H9 (cell line): ENCODE measurements at regions not wholly inside any gene's neighbourhood (a gene's known extent, or its start where the extent isn't known, plus 50 kb on each side); places are given as distances from the start of the nearest gene placed in this dataset.
"Not testable (repeated sequence)": the region's sequence is repeated elsewhere in the genome, so short reads cannot be mapped to it uniquely, and the experiment has no call there.

Experiments used
- DNase-seq: peaks from one replicate; pipeline ENCODE4 v3.0.0-alpha.2; 2017
- H2AFZ ChIP-seq: one replicate; pipeline ENCODE4 v1.6.1; 2013; ENCODE audit warnings: mild to moderate bottlenecking, low read length, control low read depth, moderate library complexity
- H2AK5ac ChIP-seq: 2 replicates; pipeline ENCODE4 v1.6.1; 2013; ENCODE audit warnings: low read length, control low read depth, mixed read lengths; ENCODE audit not compliant: insufficient read length
- H2BK120ac ChIP-seq: one replicate; pipeline ENCODE4 v1.6.1; 2013; ENCODE audit warnings: low read depth, mild to moderate bottlenecking, low read length, control low read depth, inconsistent platforms; ENCODE audit not compliant: poor library complexity, severe bottlenecking
- H2BK12ac ChIP-seq: 2 replicates; pipeline ENCODE4 v1.6.1; 2013; ENCODE audit warnings: low read length, control low read depth, mixed read lengths, low read depth; ENCODE audit not compliant: insufficient read length
- H2BK15ac ChIP-seq: 2 replicates; pipeline ENCODE4 v1.6.1; 2013; ENCODE audit warnings: low read depth, low read length, control low read depth
- H2BK20ac ChIP-seq: one replicate; pipeline ENCODE4 v1.6.1; 2013; ENCODE audit warnings: low read depth, mild to moderate bottlenecking, low read length, control low read depth, inconsistent platforms; ENCODE audit not compliant: poor library complexity, severe bottlenecking
- H2BK5ac ChIP-seq: 2 replicates; pipeline ENCODE4 v1.6.1; 2013; ENCODE audit warnings: low read length, control low read depth, mixed read lengths; ENCODE audit not compliant: insufficient read length
- H3K14ac ChIP-seq: 2 replicates; pipeline ENCODE4 v1.6.1; 2013; ENCODE audit warnings: low read length, control low read depth; ENCODE audit not compliant: insufficient read depth
- H3K18ac ChIP-seq: 2 replicates; pipeline ENCODE4 v1.6.1; 2013; ENCODE audit warnings: low read depth, mild to moderate bottlenecking, mixed read lengths, low read length, control low read depth; ENCODE audit not compliant: insufficient read length
- H3K23ac ChIP-seq: 2 replicates; pipeline ENCODE4 v1.6.1; 2013; ENCODE audit warnings: low read length, control low read depth, mixed read lengths, low read depth; ENCODE audit not compliant: insufficient read length
- H3K23me2 ChIP-seq: 2 replicates; pipeline ENCODE4 v1.6.1; 2013; ENCODE audit warnings: low read depth, mild to moderate bottlenecking, mixed read lengths, low read length, control low read depth; ENCODE audit not compliant: insufficient read length, poor library complexity, severe bottlenecking
- H3K27ac ChIP-seq: 2 replicates; pipeline ENCODE4 v1.5.1; 2013; ENCODE audit warnings: low read length, control low read depth, mixed read lengths, low read depth; ENCODE audit not compliant: insufficient read length
- H3K27me3 ChIP-seq: 2 replicates; pipeline ENCODE4 v1.6.1; 2013; ENCODE audit warnings: low read length, control low read depth, inconsistent platforms; ENCODE audit not compliant: insufficient read depth
- H3K4ac ChIP-seq: 2 replicates; pipeline ENCODE4 v1.6.1; 2013; ENCODE audit warnings: low read depth, mild to moderate bottlenecking, control low read depth, inconsistent platforms, low read length, moderate library complexity
- H3K4me1 ChIP-seq: 2 replicates; pipeline ENCODE4 v1.6.1; 2013; ENCODE audit warnings: low read length, control low read depth, inconsistent platforms; ENCODE audit not compliant: insufficient read depth
- H3K4me2 ChIP-seq: 2 replicates; pipeline ENCODE4 v1.6.1; 2013; ENCODE audit warnings: low read length, control low read depth, mixed read lengths; ENCODE audit not compliant: insufficient read length, insufficient read depth
- H3K56ac ChIP-seq: 2 replicates; pipeline ENCODE4 v1.6.1; 2013; ENCODE audit warnings: low read depth, mild to moderate bottlenecking, mixed read lengths, low read length, control low read depth; ENCODE audit not compliant: insufficient read length
- H3K79me1 ChIP-seq: 2 replicates; pipeline ENCODE4 v1.6.1; 2013; ENCODE audit warnings: low read depth, mild to moderate bottlenecking, moderate library complexity, low read length, control low read depth, inconsistent platforms; ENCODE audit not compliant: insufficient read depth, poor library complexity, severe bottlenecking
- H3K79me2 ChIP-seq: 2 replicates; pipeline ENCODE4 v1.6.1; 2013; ENCODE audit warnings: low read length, control low read depth, inconsistent platforms; ENCODE audit not compliant: insufficient read depth
- H3K9ac ChIP-seq: 2 replicates; pipeline ENCODE4 v1.6.1; 2013; ENCODE audit warnings: low read length, control low read depth, mixed read lengths; ENCODE audit not compliant: insufficient read length; ENCODE audit errors: extremely low read depth
- H3K9me3 ChIP-seq: one replicate; pipeline ENCODE4 v1.6.1; 2013; ENCODE audit warnings: low read depth, low read length, inconsistent platforms; ENCODE audit not compliant: control insufficient read depth
- H3T11ph ChIP-seq: one replicate; pipeline ENCODE4 v1.6.1; 2013; ENCODE audit warnings: mild to moderate bottlenecking, low read length, control low read depth, inconsistent platforms
- H4K20me1 ChIP-seq: one replicate; pipeline ENCODE4 v1.6.1; 2013; ENCODE audit not compliant: control insufficient read depth, insufficient read length, insufficient read depth
- H4K5ac ChIP-seq: 2 replicates; pipeline ENCODE4 v1.6.1; 2013; ENCODE audit warnings: low read depth, mild to moderate bottlenecking, mixed read lengths, low read length, control low read depth; ENCODE audit not compliant: insufficient read length
- H4K8ac ChIP-seq: replicated peaks from 2 replicates; pipeline ENCODE4 v1.6.1; 2013; ENCODE audit warnings: low read length, control low read depth, mixed read lengths, low read depth; ENCODE audit not compliant: insufficient read length
- H4K91ac ChIP-seq: 2 replicates; pipeline ENCODE4 v1.6.1; 2013; ENCODE audit warnings: low read depth, mild to moderate bottlenecking, moderate library complexity, mixed read lengths, low read length, control low read depth; ENCODE audit not compliant: insufficient read length
- H3K27ac Mint-ChIP-seq, 3 experiments: 2 replicates in 2 of 3; 3 replicates in 1 of 3; pipeline ENCODE4 v1.8.0; 2020 to 2021; ENCODE audit warnings: mixed read lengths in 3 of 3, mild to moderate bottlenecking in 1 of 3, moderate library complexity in 1 of 3
- H3K27me3 Mint-ChIP-seq: 2 replicates; pipeline ENCODE4 v1.8.0; 2021; ENCODE audit warnings: low read depth, mild to moderate bottlenecking, moderate library complexity, mixed read lengths
- H3K36me3 Mint-ChIP-seq, 3 experiments: 2 replicates in 2 of 3; 3 replicates in 1 of 3; pipeline ENCODE4 v1.8.0; 2020 to 2021; ENCODE audit warnings: low read depth in 3 of 3, mixed read lengths in 3 of 3; ENCODE audit not compliant: insufficient read depth in 1 of 3
- H3K4me1 Mint-ChIP-seq, 2 experiments: 2 replicates each; pipeline ENCODE4 v1.8.0; 2020; ENCODE audit warnings: mixed read lengths in 2 of 2
- H3K4me3 Mint-ChIP-seq, 2 experiments: 2 replicates in 1 of 2; 3 replicates in 1 of 2; pipeline ENCODE4 v1.8.0; 2020 to 2021; ENCODE audit warnings: mild to moderate bottlenecking in 2 of 2, mixed read lengths in 2 of 2, moderate library complexity in 1 of 2
- H3K9me3 Mint-ChIP-seq, 2 experiments: 2 replicates in 1 of 2; 3 replicates in 1 of 2; pipeline ENCODE4 v1.8.0; 2020; ENCODE audit warnings: mild to moderate bottlenecking in 2 of 2, mixed read lengths in 2 of 2, moderate library complexity in 1 of 2
- CTCF ChIP-seq: fragments of 200-600 bp; sonication (generic); conservative IDR thresholded peaks from 3 replicates; pipeline ENCODE4 v1.8.0; 2021; ENCODE audit warnings: antibody characterized with exemption, mild to moderate bottlenecking
- WGBS: extraction: QIAGEN DNeasy Blood & Tissue Kit; methylation state at CpG from one replicate; pipeline ENCODE4 v1.1.7; 2013; ENCODE audit warnings: missing lambda C conversion rate, low lambda C conversion rate, mixed read lengths; ENCODE audit not compliant: insufficient read length; ENCODE audit errors: extremely low coverage; 5-methylcytosine and 5-hydroxymethylcytosine counted together

- H3K36me3 Mint-ChIP-seq = no peaks in the 10 kb centered on the region
- H3K9ac ChIP-seq = no peak overlapping the region
- no peaks in the 10 kb centered on the region for H3K27me3 ChIP-seq
- no peak overlapping the region for H3K27ac ChIP-seq
- H4K20me1 ChIP-seq = no peaks in the 10 kb centered on the region
- no peaks in the 10 kb centered on the region for H3K4me1 ChIP-seq
- H4K91ac ChIP-seq = no peak overlapping the region
- no peaks in the 10 kb centered on the region for H3K23me2 ChIP-seq
- no peak overlapping the region for H3K4me3 Mint-ChIP-seq
- H3K56ac ChIP-seq = no peak overlapping the region
- H3K9me3 Mint-ChIP-seq = no peaks in the 10 kb centered on the region
- no peak overlapping the region for H2BK120ac ChIP-seq
- no peak overlapping the region for H3T11ph ChIP-seq
- H3K18ac ChIP-seq = no peak overlapping the region
- no CpG with 5 or more reads among the region's 4 CpGs for WGBS
- H3K79me2 ChIP-seq = no peaks in the 10 kb centered on the region; the same call in 1 of the 2 replicates
- H3K23ac ChIP-seq = no peak overlapping the region
- DNase-seq = no peak
- no peaks in the 10 kb centered on the region for H3K79me1 ChIP-seq
- no peak overlapping the region for H2BK15ac ChIP-seq
- H2AK5ac ChIP-seq = no peak overlapping the region
- no peak overlapping the region for H2BK20ac ChIP-seq
- no peak for TF ChIP-seq CTCF
- H3K4me1 Mint-ChIP-seq = no peaks in the 10 kb centered on the region
- H3K4ac ChIP-seq = no peak overlapping the region
- no peaks in the 10 kb centered on the region for H3K9me3 ChIP-seq
- H4K5ac ChIP-seq = no peak overlapping the region
- H3K27me3 Mint-ChIP-seq = no peaks in the 10 kb centered on the region
- H3K4me2 ChIP-seq = no peak overlapping the region
- H2BK12ac ChIP-seq = no peak overlapping the region
- no peak overlapping the region for H3K27ac Mint-ChIP-seq
- no peak overlapping the region for H4K8ac ChIP-seq
- H3K14ac ChIP-seq = no peak overlapping the region
- H2AFZ ChIP-seq = no peak overlapping the region
- no peak overlapping the region for H2BK5ac ChIP-seq
Observed at GRCh38 chr3:67067251-67067650, 69.1 kb downstream of the KBTBD8 start.

DNA sequence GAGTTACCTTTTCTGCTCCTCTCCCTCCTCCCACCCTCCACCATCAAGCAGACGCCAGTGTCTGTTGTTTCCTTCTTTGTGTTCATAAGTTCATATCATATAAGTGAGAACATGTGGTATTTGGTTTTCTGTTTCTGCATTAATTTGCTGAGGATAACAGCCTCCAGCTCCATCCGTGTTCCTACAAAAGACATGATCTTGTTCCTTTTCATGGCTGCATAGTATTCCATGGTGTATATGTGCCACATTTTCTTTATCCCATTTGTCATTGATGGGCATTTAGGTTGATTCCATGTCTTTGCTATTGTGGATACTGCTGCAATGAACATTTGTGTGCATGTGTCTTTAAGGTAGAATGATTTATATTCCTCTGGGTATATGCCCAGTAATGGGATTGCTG, 74.5 kb downstream of the KBTBD8 start:
- H3K14ac ChIP-seq, H2BK15ac ChIP-seq, H3K23me2 ChIP-seq, H3K4me2 ChIP-seq, H2AK5ac ChIP-seq, H2AFZ ChIP-seq, H3K27ac ChIP-seq, H3K79me1 ChIP-seq, H3K56ac ChIP-seq, H3T11ph ChIP-seq, H3K27me3 ChIP-seq, H3K27me3 Mint-ChIP-seq, H3K23ac ChIP-seq, H3K18ac ChIP-seq, H3K9ac ChIP-seq, H2BK5ac ChIP-seq, H3K27ac Mint-ChIP-seq, H3K36me3 Mint-ChIP-seq, H3K79me2 ChIP-seq, H4K20me1 ChIP-seq, H3K9me3 Mint-ChIP-seq, H3K4me3 Mint-ChIP-seq, H2BK120ac ChIP-seq, H4K91ac ChIP-seq, H3K9me3 ChIP-seq, H4K8ac ChIP-seq, DNase-seq, H2BK12ac ChIP-seq, H2BK20ac ChIP-seq, H3K4ac ChIP-seq, H4K5ac ChIP-seq, H3K4me1 ChIP-seq: not testable (repeated sequence)
- peaks cover 10 to 11% of the 10 kb centered on the region in 2 experiments for H3K4me1 Mint-ChIP-seq
- WGBS = no CpG with 5 or more reads among the region's 2 CpGs
